ENCODE measurements at regions not wholly inside any gene's neighbourhood (a gene's known extent, or its start where the extent isn't known, plus 50 kb on each side); places are given as distances from the start of the nearest gene placed in this dataset.

DNA sequence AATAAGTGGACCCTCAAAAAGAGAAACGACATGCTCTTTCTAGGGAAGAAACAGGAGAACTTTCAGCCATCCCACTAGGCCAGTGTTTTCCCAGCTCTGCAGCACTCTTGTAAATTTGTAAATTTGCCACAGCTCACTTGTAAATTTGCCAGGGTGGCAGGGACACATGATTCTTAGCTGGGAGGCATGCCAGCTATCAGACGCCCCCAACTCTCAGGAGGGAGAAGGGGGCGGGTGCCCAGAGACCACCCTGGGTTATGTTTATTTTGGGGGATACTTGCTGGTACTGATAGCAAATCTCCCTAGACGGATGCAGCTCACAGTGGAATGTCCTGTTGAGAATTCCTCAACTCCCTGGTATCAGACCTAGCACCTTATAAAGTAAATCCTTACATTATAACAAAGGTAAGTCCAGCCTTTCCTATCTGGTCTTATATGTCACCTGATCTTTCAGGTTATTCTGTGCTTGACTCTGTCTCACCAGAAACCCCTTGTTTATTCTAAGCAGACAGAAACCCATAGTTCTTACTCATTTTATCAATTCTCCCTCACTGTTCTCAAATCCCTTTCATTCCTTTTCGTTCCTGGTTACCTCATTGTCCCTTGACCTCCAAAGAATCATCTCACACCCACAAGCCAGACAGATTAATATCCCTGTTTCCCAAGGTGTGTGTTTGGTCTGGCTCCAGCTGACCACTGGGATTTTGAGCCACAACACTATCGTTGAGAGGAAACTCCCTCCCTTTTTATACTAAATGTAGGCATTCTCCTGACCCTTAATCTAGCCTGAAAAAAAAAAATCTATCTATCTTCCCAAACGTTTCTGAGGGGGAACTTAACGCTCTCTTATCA lies 69.3 kb upstream of the HMGA2 start:
- 56 to 63% methylated on average over 8 of the region's 8 CpGs for WGBS, 2 donors
- Histone ChIP-seq H3K4me1 (no peaks in the 10 kb centered on the region), H3K27ac (no peak overlapping the region), H3K27me3 (peaks cover 0 to 13% (median 0%) of the 10 kb centered on the region in 4 donors), H3K4me3 (no peak overlapping the region), H3K36me3 (no peaks in the 10 kb centered on the region), H3K9me3 (no peaks in the 10 kb centered on the region)
- TF ChIP-seq, protein P1, sequence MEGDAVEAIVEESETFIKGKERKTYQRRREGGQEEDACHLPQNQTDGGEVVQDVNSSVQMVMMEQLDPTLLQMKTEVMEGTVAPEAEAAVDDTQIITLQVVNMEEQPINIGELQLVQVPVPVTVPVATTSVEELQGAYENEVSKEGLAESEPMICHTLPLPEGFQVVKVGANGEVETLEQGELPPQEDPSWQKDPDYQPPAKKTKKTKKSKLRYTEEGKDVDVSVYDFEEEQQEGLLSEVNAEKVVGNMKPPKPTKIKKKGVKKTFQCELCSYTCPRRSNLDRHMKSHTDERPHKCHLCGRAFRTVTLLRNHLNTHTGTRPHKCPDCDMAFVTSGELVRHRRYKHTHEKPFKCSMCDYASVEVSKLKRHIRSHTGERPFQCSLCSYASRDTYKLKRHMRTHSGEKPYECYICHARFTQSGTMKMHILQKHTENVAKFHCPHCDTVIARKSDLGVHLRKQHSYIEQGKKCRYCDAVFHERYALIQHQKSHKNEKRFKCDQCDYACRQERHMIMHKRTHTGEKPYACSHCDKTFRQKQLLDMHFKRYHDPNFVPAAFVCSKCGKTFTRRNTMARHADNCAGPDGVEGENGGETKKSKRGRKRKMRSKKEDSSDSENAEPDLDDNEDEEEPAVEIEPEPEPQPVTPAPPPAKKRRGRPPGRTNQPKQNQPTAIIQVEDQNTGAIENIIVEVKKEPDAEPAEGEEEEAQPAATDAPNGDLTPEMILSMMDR (IDR thresholded peaks at IDR 0.05), result no peak
- TF ChIP-seq POLR2A (IDR thresholded peaks at IDR 0.05), result no peak
- DNase-seq, result no peak
- intact Hi-C loops (cut with DNase I), result no loop called here

DNA sequence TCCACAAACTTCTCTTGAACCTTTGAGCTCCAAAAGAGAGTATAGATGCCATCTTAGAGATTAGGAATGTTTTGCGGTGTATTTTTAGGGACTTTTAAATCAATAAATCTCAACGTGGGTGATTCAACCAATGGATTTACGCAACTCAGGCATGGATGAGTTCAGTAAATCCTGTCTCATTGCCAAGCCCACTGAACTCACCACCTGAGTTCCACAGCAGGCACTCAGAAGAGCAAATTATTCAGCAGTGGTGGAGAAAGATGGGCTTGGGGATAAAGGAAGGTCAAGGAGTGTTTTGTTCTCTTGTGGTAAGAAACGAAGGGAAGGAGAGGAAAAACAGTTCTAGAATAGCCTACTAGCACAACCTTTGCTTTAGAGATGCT lies 68.7 kb upstream of the HMGA2 start:
- no peaks in the 10 kb centered on the region for H3K36me3 ChIP-seq
- intact Hi-C loops (cut with DNase I), result no loop called here
- H3K4me1 ChIP-seq, result no peaks in the 10 kb centered on the region
- H3K27ac ChIP-seq, result no peak overlapping the region
- no peak overlapping the region for H3K4me3 ChIP-seq
- DNase-seq, result no peak
- H3K9me3 ChIP-seq, result no peaks in the 10 kb centered on the region
- 52 to 59% methylated on average over 4 of the region's 4 CpGs for WGBS, 2 donors
- H3K27me3 ChIP-seq, result peaks cover 0 to 13% (median 0%) of the 10 kb centered on the region in 4 donors
- TF ChIP-seq, protein P1 (IDR thresholded peaks at IDR 0.05), result no peak
- no peak for TF ChIP-seq POLR2A (IDR thresholded peaks at IDR 0.05)

DNA sequence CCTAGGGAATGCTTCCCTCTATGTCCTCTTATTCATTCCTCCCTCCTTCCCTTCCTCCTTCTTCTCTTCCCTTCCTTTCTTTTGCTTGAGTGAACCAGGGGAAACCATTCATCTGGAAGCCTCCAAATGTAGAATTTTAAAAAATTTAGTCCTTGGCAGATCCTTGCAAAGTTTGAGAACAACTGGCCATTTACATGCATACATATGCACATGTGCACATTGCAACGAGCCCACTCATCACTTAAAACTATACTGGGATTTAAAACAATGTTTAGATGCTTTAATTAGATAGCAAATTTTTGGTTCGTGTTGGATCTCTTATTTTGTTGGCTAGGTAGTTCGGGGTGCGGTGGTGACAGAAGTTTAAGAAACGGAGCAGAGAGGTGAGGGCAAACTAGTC lies 68.0 kb upstream of the HMGA2 start:
- H3K36me3 ChIP-seq, result no peaks in the 10 kb centered on the region
- intact Hi-C loops (cut with DNase I), result no loop called here
- H3K27ac ChIP-seq, result no peak overlapping the region
- no peak overlapping the region for H3K4me3 ChIP-seq
- no peaks in the 10 kb centered on the region for H3K9me3 ChIP-seq
- no peaks in the 10 kb centered on the region for H3K4me1 ChIP-seq
- TF ChIP-seq, protein P1 (IDR thresholded peaks at IDR 0.05), result no peak
- no peak for TF ChIP-seq POLR2A (IDR thresholded peaks at IDR 0.05)
- WGBS, 2 donors, result 85 to 91% methylated on average over 5 of the region's 5 CpGs
- H3K27me3 ChIP-seq, result peaks cover 0 to 11% (median 0%) of the 10 kb centered on the region in 4 donors
- no peak for DNase-seq

DNA sequence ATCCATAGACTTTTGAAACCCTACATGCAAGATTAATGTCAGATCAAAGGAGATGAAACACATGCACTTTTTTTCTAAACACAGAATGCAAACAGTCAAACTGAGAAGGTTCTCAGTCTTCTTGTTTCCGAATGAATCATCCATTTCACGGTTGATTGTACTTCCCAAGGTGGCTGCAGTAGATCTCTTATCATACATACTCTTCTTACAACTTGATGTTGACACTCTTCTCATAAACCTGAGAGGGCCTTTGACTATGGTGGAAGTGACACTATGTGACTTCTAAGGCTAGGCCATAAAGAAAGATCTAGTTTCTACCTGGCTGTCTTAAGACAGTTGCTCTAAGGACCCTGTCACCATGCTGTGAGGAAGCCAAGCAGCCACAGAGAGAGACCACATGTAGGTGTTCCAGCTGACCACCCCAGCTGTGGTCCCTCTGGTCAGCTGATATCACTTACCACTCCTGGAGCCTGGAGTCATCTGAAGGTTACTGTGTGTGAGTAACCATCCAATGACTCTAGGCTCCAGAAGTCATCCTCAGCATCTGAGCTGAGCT lies 67.2 kb upstream of the HMGA2 start:
- Histone ChIP-seq H3K27me3 (peaks cover 0 to 5% (median 0%) of the 10 kb centered on the region in 4 donors), H3K9me3 (no peaks in the 10 kb centered on the region), H3K36me3 (no peaks in the 10 kb centered on the region), H3K4me3 (no peak overlapping the region), H3K27ac (no peak overlapping the region), H3K4me1 (no peaks in the 10 kb centered on the region)
- intact Hi-C loops (cut with DNase I), result no loop called here
- TF ChIP-seq POLR2A (IDR thresholded peaks at IDR 0.05), result no peak
- TF ChIP-seq, protein P1 (IDR thresholded peaks at IDR 0.05), result no peak
- WGBS, 2 donors, result 29 to 77% methylated on average over 2 of the region's 2 CpGs
- DNase-seq, result no peak

DNA sequence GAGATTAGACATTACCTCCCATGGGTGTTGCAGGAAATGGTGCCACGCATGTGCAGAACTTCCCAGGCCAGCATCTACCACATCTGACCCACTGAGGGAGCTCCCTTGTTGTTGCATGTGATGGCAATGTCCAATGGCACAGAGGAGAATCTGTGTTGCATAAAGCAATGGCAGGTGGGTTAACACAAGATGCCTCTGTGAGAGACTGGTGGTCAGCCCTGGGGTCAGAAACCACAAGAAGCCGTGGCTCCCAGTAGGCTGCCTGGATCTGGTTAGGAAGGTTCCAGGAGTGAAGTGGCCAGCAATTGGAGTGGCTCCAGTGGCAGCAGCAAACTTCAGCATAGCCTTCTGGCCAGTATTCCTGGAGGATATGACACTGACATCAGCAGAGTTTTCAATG lies 65.9 kb upstream of the HMGA2 start:
- Histone ChIP-seq H3K27me3 (peaks cover 0 to 5% (median 0%) of the 10 kb centered on the region in 4 donors), H3K4me3 (no peak overlapping the region), H3K27ac (no peak overlapping the region), H3K9me3 (no peaks in the 10 kb centered on the region), H3K36me3 (no peaks in the 10 kb centered on the region), H3K4me1 (no peaks in the 10 kb centered on the region)
- WGBS, 2 donors, result 49 to 69% methylated on average over 2 of the region's 2 CpGs
- no peak for TF ChIP-seq POLR2A (IDR thresholded peaks at IDR 0.05)
- TF ChIP-seq, protein P1 (IDR thresholded peaks at IDR 0.05), result no peak
- no peak for DNase-seq
- intact Hi-C loops (cut with DNase I), result no loop called here
